AG20443 (cell line): ENCODE measurements at regions not wholly inside any gene's neighbourhood (a gene's known extent, or its start where the extent isn't known, plus 50 kb on each side); places are given as distances from the start of the nearest gene placed in this dataset.
"Not testable (repeated sequence)": the region's sequence is repeated elsewhere in the genome, so short reads cannot be mapped to it uniquely, and the experiment has no call there.

ENCODE experiments used
- DNase-seq: peaks from one replicate; pipeline ENCODE4 v3.0.0; 2012; ENCODE audit warnings: low spot score, mixed read lengths

GRCh38 chr12:88753707-88754106 lies 173.4 kb upstream of the KITLG start:
- DNase-seq, result no peak

DNA sequence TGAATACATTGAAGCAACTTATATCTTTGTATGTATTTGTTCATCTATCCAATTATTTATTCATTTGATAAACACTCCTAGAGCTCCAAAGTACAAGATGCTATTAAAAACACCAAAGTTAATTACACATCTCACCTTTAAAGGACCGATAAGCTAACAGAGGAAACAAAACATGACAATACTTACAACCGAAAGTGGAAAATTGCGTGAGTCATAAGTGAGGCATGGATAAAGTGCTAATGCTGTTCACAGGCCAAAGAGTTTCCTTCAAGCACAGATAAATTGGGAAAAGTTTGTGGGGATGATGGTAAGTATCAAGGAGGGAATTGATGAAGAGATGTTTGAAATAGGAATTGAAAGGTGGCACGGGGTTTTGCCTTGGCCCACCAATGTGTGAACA lies 172.8 kb upstream of the KITLG start:
- DNase-seq, result peak; percentile 35

DNA sequence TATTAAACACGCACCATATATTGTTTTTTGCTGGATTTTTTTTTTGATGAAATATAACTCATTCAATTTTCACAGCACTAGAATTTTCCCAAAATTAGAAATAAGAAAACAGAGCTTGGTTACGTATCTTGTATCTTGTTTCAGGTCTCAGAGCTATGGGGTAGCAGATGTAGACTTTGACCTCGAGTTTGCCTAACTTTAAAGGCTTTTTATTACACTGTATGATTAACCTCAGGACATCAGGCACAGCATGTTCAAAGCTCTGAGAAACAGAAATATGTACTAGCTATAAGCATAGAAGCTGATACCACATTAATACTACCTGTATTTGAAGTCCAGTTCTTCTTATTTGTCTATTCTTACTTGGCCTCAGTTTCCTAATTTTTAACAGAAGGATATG lies 171.9 kb upstream of the KITLG start:
- DNase-seq, result no peak

DNA sequence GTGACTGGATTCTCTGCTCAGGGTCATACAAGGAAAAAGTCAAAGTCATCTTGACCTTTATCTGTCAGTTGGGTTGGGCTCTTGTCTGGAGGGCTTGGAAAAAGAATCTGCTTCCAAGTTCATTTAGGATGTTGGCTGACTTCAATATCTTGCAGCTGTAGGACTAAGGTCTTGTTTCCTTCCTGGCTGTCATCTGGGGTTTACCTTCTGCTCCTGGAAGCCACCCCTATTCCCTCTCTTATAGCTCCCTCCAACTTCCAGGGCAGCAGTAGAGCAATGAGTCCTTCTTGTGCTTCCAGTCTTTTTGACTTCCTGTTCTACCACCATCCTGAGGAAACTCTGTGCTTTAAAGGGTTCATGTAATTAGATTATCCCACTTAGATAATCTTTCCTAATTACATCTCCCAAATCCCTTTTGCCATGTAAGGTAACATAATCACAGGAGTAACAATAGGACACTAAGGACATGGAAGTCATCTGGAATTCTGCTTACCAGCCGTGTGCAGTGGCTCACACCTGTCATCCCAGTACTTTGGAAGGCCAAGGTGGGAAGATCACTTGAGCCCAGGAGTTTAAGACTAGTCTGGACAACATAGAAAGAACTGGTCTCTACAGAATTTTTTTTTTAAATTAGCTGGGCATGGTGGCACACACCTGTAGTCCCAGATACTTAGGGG lies 170.7 kb upstream of the KITLG start:
- no peak for DNase-seq

DNA sequence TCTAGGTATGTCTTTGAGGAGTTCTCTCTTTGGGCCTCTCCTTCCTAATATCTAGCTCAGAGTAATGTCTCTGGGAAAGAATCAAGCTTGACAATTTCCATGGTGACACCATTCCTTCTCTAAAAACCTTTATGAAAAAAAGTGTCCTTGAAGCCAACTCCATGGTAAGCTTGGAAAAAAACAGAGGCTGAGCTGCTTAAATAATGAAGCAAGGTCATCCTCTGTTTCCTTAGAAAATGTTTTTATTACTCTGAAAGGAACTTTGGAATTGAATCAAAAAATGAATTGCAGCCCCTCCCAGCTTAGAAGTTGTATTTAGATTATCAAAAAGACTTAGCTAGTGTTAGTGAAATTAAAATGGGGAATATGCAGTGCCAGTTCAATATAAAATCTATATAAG lies 166.1 kb upstream of the KITLG start:
- DNase-seq, result no peak

DNA sequence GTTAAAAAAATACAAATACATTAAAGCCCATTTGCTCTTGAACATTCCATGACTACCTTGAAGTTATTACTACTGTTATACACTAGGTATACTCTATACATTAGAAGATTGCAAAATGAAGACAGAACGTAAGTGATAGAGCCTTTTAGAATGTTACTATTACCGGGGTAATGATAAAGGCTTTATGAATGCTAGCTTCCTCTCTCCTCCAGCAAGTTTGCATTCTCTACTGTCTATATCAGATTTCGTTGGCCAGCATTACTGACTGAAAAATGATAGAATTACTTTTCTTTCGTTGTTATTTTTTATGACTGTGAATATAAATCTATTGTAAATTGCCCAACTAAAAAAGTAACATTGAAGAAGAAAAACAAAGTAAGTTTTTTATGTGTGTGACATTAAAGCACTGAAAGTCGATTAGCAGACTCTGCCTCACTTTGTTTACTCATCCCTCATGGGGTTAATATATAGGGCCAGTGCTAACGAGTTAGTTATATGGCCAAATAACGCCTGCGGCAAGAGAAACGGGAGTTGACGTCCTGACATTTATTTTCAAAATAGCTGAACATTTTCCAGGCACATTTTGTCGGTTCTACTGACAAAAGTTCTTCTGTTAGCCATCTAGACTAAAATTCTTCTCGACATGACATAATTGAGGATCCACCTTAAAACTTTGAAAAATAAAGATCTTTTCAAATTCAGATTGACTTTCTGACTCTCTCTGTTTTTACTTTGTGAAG lies 163.8 kb upstream of the KITLG start:
- DNase-seq, result no peak

GRCh38 chr12:88737838-88738472 lies 157.7 kb upstream of the KITLG start:
- DNase-seq, result no peak

DNA sequence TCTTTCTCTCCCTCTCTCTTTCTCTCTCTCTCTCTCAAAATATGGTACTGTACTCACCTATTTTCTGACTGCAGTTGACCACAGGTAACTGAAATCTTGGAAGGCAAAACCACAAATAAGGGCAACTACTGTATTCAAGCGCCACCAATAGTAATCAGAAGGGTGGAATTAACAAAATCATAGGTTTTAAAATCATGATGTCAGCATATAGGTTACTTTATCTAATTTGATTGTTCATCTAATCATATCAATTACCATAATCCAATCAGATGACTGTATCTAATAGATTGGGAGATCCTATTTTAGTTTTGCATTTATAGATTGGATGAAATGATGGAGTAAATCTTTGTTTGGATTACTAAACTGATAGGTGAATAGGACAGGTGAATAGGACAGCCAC lies 155.8 kb upstream of the KITLG start:
- no peak for DNase-seq

- no peak for DNase-seq
Observed at GRCh38 chr12:88733008-88733407, 152.7 kb upstream of the KITLG start.

DNA sequence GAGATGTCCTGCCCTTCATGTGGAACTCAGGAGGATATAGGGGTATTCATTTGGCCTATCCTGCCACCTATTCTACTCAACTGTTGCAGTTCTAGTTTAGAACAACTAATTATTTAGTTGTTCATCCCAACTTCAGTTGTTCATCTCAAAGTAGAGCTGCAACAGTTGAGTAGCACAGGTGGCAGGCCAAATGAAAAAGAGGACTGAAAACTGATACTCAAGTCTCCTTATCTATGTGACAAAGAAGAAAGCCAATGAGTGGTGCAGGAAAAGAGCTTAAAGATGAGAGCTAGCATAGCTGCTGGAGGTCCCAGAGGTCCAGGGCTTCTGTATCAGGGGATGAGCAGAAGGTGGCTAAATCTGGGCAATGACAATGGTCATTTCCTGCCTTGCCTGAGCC lies 148.9 kb upstream of the KITLG start:
- DNase-seq, result no peak

- no peak for DNase-seq
Observed at GRCh38 chr12:88726806-88727720, 146.8 kb upstream of the KITLG start.

- no peak for DNase-seq
Observed at GRCh38 chr12:88725592-88726143, 145.4 kb upstream of the KITLG start.

DNA sequence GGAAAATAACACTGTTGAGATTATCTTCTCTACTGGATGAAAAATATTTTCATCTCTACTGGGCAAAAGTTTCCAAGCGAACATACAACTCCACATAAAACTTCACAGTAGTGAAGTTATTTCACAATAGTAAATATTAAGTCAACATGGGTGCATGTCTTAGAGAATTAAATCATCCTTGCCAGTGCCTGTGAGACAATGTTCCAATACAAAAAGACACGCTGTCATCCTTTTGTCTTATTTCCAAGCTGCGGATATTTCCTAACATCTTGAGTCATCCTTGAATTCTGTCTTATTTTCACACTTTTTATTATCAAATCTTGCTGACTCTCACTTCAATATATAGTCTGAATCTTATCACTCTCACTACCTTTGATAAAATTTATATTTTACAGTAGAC lies 142.9 kb upstream of the KITLG start:
- peak; percentile 68 for DNase-seq

- DNase-seq, result no peak
Observed at GRCh38 chr12:88720785-88721650, 140.7 kb upstream of the KITLG start.

- no peak for DNase-seq
Observed at GRCh38 chr12:88720231-88720630, 140.0 kb upstream of the KITLG start.

- no peak for DNase-seq
Observed at GRCh38 chr12:88717188-88717587, 136.9 kb upstream of the KITLG start.

- no peak for DNase-seq
Observed at GRCh38 chr12:88716240-88716639, 136.0 kb upstream of the KITLG start.

- DNase-seq, result no peak
Observed at GRCh38 chr12:88715673-88716072, 135.4 kb upstream of the KITLG start.

GRCh38 chr12:88714263-88714882 lies 134.1 kb upstream of the KITLG start:
- not testable (repeated sequence) for DNase-seq

DNA sequence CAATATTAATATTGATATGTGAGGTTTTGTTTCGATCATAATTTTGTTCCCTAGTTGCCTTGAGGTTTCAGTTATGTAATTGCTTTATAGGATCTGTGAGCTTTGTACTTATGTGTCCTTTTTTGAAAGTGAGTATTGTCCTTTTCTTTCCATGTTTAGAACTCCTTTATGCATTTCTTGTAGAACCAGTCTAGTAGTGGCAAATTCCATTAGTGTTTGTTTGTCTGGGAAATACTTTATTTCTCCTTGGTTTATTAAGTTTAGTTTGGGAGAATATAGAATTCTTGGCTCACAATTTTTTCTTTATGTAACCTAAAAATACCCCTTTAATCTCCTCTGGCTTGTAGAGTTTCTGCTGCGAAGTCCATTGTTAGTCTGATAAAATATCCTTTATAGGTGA lies 127.5 kb upstream of the KITLG start:
- DNase-seq, result no peak

DNA sequence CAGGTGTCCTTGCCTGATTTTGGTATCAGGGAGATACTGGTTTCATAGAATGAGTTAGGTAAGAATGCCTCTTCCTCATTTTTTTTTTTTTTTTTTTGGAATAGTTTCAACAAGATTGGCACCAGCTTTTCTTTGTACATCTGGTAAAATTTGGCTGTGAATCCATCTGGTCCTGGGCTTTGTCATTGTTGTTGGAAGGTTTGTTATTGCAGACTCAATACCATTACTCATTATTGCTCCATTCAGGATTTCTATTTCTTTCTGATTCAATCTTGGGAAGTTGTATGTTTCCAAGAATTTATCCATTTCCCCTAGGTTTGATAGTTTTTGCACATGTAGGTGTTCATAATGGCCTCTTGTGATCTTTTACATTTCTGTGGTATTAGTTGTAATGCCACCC lies 126.0 kb upstream of the KITLG start:
- no peak for DNase-seq
